GM12878 (cell line): ENCODE measurements at regions not wholly inside any gene's neighbourhood (a gene's known extent, or its start where the extent isn't known, plus 50 kb on each side); places are given as distances from the start of the nearest gene placed in this dataset.

Source experiments
- CTCF ChIP-seq, 3 experiments: IDR thresholded peaks in 2 of 3; conservative IDR thresholded peaks in 1 of 3; 2 replicates each; pipeline ENCODE4 v1.5.1; 2011; ENCODE audit warnings: low read depth in 3 of 3, low read length in 3 of 3, mild to moderate bottlenecking in 3 of 3, control low read depth in 2 of 3, moderate library complexity in 2 of 3, inconsistent platforms in 1 of 3, mixed read lengths in 1 of 3; ENCODE audit not compliant: control insufficient read depth in 2 of 3, insufficient read depth in 1 of 3; ENCODE audit errors: extremely low read depth in 1 of 3
- EP300 ChIP-seq, 2 experiments: fragments of 150-350 bp in 1 of 2; IDR thresholded peaks; 2 replicates each; pipeline ENCODE4 v1.6.1; 2011 to 2012; ENCODE audit warnings: low read depth in 2 of 2, low read length in 2 of 2, borderline replicate concordance in 1 of 2, improper control_type of control experiment in 1 of 2, inconsistent platforms in 1 of 2; ENCODE audit not compliant: control insufficient read depth in 1 of 2
- EZH2 ChIP-seq: IDR thresholded peaks from 2 replicates; pipeline ENCODE4 v1.6.1; 2012; ENCODE audit warnings: low read depth, mild to moderate bottlenecking, control low read depth, inconsistent platforms, low read length, borderline replicate concordance; ENCODE audit not compliant: control insufficient read depth
- HCFC1 ChIP-seq: fragments of 150-350 bp; IDR thresholded peaks from 2 replicates; pipeline ENCODE4 v1.6.1; 2014; ENCODE audit warnings: low read length
- MAX ChIP-seq: IDR thresholded peaks from 2 replicates; pipeline ENCODE4 v1.6.1; 2012; ENCODE audit warnings: low read depth, low read length, improper control_type of control experiment
- NFYB ChIP-seq: IDR thresholded peaks from 2 replicates; pipeline ENCODE4 v1.6.1; 2011; ENCODE audit warnings: low read depth, mild to moderate bottlenecking, low read length, improper control_type of control experiment, moderate library complexity; ENCODE audit not compliant: insufficient read depth
- POLR2A ChIP-seq: IDR thresholded peaks from 2 replicates; pipeline ENCODE4 v1.6.1; 2011; ENCODE audit warnings: low read depth, mild to moderate bottlenecking, low read length
- RAD21 ChIP-seq: IDR thresholded peaks from 2 replicates; pipeline ENCODE4 v1.6.1; 2011; ENCODE audit warnings: mild to moderate bottlenecking, low read depth, low read length, moderate library complexity; ENCODE audit not compliant: insufficient read depth
- RUNX3 ChIP-seq: IDR thresholded peaks from 2 replicates; pipeline ENCODE4 v1.6.1; 2012; ENCODE audit warnings: low read length, inconsistent platforms
- SIN3A ChIP-seq: IDR thresholded peaks from 2 replicates; pipeline ENCODE4 v1.6.1; 2012; ENCODE audit warnings: low read depth, low read length, improper control_type of control experiment
- TCF12 ChIP-seq: IDR thresholded peaks from 2 replicates; pipeline ENCODE4 v1.6.1; 2011; ENCODE audit warnings: low read depth, mild to moderate bottlenecking, low read length
- TF ChIP-seq, protein P1 (sequence below): fragments of 450-650 bp; formaldehyde crosslinking; IDR thresholded peaks from 2 replicates; pipeline ENCODE4 v1.5.0; 2022; ENCODE audit warnings: mild to moderate bottlenecking, missing genetic modification characterization
- TF ChIP-seq, protein P2 (sequence below): IDR thresholded peaks from 2 replicates; pipeline ENCODE4 v1.6.1; 2012; ENCODE audit warnings: mild to moderate bottlenecking, low read depth, low read length

DNA sequence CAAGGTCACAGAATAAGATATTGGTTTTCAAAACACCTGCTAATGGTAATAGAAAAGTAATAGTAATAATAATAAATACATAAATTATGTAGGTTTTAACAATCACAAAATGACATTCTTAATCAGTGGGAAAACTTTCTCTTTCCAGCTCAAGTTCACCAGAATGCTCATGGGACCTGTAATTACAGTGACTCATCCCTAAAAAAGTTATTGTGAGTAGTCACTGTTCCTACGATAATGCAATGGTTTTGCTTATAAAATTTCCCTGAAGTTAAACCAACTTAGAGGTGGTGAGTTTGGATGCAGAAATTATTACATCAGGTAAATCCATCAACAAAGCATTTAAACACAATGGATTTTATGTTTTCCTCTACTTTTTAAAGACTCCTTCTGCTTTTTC is 502.3 kb downstream of the PID1 start:
- no peak for TF ChIP-seq CTCF (IDR thresholded peaks at IDR 0.05 in 2 of 3, conservative IDR thresholded peaks at IDR 0.05 in 1 of 3; ENCODE audit: control insufficient read depth in 2 of 3, extremely low read depth in 1 of 3, insufficient read depth in 1 of 3, low read depth in 3 of 3, low read length in 3 of 3)
- no peak for TF ChIP-seq RAD21
- no peak for TF ChIP-seq NFYB
- TF ChIP-seq HCFC1 = no peak
- TF ChIP-seq POLR2A = no peak
- no peak for TF ChIP-seq RUNX3
- no peak for TF ChIP-seq TCF12
- TF ChIP-seq EZH2 = no peak
- TF ChIP-seq SIN3A = no peak
- TF ChIP-seq, protein P1, sequence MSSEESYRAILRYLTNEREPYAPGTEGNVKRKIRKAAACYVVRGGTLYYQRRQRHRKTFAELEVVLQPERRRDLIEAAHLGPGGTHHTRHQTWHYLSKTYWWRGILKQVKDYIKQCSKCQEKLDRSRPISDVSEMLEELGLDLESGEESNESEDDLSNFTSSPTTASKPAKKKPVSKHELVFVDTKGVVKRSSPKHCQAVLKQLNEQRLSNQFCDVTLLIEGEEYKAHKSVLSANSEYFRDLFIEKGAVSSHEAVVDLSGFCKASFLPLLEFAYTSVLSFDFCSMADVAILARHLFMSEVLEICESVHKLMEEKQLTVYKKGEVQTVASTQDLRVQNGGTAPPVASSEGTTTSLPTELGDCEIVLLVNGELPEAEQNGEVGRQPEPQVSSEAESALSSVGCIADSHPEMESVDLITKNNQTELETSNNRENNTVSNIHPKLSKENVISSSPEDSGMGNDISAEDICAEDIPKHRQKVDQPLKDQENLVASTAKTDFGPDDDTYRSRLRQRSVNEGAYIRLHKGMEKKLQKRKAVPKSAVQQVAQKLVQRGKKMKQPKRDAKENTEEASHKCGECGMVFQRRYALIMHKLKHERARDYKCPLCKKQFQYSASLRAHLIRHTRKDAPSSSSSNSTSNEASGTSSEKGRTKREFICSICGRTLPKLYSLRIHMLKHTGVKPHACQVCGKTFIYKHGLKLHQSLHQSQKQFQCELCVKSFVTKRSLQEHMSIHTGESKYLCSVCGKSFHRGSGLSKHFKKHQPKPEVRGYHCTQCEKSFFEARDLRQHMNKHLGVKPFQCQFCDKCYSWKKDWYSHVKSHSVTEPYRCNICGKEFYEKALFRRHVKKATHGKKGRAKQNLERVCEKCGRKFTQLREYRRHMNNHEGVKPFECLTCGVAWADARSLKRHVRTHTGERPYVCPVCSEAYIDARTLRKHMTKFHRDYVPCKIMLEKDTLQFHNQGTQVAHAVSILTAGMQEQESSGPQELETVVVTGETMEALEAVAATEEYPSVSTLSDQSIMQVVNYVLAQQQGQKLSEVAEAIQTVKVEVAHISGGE = no peak
- TF ChIP-seq, protein P2, sequence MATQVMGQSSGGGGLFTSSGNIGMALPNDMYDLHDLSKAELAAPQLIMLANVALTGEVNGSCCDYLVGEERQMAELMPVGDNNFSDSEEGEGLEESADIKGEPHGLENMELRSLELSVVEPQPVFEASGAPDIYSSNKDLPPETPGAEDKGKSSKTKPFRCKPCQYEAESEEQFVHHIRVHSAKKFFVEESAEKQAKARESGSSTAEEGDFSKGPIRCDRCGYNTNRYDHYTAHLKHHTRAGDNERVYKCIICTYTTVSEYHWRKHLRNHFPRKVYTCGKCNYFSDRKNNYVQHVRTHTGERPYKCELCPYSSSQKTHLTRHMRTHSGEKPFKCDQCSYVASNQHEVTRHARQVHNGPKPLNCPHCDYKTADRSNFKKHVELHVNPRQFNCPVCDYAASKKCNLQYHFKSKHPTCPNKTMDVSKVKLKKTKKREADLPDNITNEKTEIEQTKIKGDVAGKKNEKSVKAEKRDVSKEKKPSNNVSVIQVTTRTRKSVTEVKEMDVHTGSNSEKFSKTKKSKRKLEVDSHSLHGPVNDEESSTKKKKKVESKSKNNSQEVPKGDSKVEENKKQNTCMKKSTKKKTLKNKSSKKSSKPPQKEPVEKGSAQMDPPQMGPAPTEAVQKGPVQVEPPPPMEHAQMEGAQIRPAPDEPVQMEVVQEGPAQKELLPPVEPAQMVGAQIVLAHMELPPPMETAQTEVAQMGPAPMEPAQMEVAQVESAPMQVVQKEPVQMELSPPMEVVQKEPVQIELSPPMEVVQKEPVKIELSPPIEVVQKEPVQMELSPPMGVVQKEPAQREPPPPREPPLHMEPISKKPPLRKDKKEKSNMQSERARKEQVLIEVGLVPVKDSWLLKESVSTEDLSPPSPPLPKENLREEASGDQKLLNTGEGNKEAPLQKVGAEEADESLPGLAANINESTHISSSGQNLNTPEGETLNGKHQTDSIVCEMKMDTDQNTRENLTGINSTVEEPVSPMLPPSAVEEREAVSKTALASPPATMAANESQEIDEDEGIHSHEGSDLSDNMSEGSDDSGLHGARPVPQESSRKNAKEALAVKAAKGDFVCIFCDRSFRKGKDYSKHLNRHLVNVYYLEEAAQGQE = no peak
- no peak for TF ChIP-seq EP300 (IDR thresholded peaks at IDR 0.05; ENCODE audit: borderline replicate concordance in 1 of 2, control insufficient read depth in 1 of 2, low read depth in 2 of 2, low read length in 2 of 2)
- no peak for TF ChIP-seq MAX
